Ureter (tissue), 1 donor: ENCODE measurements at regions not wholly inside any gene's neighbourhood (a gene's known extent, or its start where the extent isn't known, plus 50 kb on each side); places are given as distances from the start of the nearest gene placed in this dataset.

Experiments used
- DNase-seq: peaks from one replicate; pipeline ENCODE4 v3.0.0-alpha.2; 2020; ENCODE audit warnings: low spot score
- donor health status: DM: yes; HTN: yes; CAD: no.

DNA sequence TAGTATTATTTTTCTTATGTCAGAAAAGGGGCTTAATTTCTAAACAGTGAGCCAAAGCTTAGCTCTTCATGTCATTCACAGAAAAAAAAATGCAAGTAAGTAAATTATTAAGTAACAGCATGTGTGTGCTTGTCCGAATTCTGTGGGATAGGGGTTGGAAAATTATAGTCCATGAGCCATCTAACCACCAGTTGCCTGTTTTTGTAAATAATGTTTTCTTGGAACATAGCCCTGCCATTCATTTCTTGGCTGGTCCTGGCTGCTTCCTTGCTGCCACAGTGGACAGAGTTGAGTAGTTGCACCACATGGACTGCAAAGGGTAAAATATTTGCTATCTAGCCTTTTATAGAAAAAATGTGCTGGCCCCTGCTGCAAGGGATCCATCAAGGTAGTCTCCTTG is 513.7 kb upstream of the WWC1 start:
- no peak for DNase-seq

DNA sequence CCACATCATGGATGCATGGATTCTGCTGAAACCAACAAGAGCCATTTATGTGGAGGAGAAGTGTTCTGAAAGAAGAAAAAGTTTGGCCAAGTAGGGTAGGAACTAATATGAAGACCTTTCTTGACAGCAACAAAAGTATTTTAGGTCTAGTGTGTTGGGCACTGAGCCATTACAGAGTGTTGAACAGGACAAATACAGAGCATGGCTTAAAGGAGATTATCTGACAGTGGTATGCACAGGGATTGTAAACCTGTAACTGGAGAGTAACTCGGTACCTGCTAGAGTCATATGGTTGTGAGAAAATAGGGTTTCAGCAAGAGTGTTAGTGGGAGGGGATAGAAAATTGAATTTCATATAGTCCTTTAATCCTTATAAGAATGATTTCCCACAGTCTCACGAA is 513.2 kb upstream of the WWC1 start:
- no peak for DNase-seq

DNA sequence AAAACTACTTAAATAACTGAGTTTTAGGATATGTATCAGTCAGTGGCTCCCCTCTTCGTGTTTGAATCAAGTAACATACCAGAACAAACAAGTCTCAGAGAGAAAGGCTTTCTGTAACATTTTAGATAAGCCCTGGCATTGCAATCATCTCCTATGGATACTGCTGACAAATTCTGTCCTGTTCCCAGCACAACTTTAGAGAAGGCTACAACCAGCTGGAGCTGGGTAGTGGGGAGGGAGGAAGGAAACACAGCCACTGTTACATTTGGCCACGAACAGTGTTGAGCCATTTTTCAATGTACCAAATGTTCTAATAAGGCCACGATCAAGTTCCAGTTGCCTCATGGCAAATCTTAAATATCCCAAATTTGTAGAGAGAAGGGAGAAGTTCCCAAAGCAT is 511.8 kb upstream of the WWC1 start:
- no peak for DNase-seq

DNA sequence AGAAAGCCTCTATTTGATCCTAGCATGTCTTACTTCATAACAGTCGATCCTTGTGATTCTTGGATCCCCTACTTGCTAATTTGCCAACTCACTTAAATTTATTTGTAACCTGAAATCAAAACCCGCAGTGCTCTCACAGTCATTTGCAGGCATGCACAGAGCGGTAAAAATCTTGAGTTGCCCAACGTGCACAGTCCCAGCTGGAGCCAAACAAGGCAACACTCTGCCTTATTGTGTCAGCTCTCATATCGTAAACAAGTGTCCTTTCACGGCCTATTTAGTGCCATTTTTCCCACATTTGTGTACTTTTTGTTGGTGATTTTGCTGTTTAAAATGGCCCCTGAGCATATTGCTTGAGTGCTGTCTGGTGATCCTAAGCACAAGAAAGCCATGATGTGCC is 511.3 kb upstream of the WWC1 start:
- no peak for DNase-seq

DNA sequence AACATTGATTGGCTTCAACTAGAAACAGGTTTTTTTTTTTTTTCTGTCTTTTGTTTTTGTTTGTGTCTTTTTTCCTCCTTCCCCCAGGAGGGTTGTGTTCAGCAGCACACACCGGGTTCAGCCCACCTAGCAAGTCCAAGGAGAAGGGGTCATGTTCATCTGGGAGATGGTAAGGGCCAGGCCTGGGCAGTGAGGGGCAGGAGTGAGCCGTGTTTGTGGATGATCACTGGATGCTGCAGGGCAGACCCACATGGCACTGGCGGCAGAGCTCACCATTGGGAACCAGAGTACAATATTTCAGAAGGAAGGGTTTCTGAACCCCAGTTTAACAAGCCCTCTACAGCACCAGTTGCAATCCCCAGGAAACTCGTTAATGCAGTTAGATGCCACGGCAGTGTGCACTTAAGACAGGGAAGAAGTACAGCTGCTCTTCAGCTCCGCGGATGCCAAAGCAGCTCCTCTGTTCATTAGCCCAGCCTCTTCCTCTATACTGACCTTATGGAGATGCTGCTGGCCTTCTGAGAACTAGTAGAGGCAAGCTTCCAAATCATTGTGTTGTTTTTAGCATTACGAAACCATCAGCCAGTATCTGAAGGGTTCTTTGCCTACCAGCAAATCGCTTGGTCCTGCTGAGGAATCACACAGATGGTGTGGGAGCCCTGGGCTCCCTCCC is 508.2 kb upstream of the WWC1 start:
- DNase-seq: no peak

DNA sequence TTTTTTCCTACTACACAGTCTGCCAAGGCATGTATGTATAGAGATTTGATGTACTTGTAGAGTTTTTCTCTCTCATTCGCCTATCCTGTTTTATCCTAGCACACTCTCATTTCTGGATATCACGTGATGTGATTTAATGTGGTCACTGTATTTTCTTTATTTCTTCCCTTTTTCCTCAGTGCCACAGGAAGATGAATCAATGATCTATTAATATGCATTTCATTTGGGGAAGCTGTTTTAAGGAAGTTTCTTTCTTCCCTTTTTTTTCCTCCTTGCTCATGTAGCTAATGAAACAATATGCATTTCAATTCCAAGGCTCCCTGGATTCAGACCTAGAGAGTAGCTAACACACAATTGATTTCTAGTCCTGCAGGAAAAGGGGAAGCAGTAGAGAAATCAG is 506.3 kb upstream of the WWC1 start:
- DNase-seq: no peak

DNA sequence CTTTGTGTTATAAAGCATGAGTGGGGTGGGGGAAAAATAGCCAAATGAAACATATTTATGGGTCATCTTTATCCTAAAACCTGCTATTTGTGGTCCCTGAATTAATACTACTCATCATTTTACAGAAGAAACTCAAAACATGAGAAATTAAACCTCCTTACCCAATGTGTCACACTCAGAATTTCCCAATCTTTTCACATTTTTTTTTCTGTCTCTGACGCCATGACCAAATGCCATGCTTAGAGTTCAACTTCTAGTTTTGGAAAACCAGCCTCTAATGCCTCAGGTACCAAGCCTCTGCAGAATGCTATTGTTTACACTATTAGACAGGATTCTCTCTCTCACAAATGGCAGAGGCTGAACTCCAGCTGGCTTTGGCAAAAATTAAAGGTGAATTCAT is 505.5 kb upstream of the WWC1 start:
- no peak for DNase-seq

DNA sequence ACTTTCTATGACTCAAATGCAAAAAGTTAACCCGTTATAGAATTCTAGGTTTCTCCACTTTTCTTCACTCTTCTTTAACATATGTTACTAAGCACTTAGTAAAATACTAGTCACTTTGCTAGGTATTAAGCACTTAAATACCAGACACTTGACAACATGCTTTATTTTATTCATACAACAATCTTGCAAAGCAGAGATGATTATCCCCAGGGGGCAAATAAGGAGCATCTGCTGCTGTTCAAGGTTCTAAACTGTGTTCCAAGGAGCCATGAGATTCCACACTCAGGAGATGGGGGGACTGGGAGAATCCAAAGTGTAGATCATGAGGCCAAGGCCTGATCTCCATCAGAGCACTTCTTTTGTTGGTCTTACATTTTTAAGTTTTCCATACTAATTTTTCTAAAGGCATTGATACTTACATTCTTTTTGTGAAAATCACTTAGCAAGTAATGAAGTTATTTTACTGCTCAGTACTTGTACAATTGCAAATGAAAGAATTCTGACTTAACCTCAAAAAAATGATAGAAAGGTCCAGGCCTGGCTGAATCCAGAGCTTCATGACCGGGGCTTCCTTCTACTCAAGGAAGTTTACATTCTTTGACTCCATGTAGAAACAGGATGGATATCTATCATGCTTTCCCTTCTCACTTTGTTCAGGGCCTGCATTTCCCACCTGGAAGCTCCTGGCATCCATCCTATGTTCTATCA is 504.4 kb upstream of the WWC1 start:
- DNase-seq: no peak

DNA sequence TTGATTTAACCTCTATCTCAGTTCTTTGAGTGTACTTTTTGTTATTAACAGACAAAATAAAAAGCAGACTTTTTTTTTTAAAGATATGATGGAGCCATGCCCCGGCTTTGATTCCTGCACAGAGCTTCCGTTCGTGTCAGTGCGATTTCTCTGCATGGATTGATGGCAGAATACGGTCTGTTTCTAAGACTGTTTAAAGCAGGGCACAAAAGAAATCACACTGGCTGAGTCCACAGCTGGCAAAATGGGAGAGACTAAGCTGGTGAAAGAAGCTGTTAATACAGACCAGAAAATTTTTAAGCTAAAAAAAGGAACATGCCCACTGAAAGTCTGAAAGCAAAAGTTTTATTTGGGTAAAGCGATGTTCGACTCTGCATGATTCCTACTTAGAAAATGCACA is 501.4 kb upstream of the WWC1 start:
- no peak for DNase-seq

DNA sequence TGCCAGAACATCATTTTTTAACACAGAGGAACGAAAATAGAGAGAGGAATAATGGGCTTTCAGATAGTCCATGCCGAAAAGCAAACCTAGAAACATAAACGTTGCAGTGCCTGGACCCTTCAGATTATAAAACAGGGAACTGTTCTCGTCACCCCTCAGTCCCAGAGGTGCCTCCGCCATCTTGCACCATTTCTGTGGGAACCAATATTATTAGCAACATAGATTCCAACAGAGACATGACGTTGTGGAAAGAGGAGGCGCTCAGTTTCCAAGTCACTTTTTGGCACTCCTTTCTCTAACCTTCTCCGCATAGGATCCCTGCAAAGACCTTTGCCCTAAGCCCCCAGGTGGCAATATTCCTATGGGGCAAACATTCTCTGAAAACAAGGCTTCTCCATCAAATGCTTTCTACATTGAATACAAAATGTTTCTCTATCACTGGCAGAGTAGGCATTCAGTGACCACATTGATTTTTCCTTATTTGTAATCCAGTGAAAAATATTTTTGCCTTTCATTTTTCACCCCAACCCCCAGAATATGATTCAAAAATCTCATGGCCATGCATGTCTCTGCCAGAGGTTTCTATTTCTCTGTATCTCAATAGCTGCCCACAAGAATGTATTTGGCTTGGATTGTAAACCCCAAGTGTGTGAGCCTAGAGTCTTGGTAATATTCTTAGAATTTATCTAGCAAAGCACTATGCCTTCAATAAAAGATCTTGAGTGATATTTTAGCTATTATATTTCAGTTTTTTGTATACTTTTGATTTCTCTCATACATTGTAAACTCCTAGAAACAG is 500.8 kb upstream of the WWC1 start:
- DNase-seq: no peak

DNA sequence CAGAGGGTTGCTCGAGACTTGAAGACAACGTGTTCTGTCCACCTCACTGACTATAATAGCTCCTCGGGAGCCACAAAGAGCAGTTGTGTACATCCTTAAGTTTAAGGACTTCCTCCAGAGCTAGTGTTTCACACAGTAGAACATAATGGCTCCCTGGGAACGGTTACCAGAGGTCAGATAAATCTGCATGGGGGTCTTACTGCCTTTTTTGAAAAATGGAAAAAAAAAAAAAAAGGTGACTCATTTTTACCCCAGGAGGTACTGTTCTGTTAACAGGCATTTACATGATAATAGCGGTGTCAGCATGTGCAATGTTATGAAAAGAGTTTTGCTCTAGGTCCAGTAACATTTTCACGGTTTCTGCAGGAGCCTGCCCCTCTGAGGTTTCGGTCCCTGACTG is 498.9 kb upstream of the WWC1 start:
- DNase-seq: no peak

DNA sequence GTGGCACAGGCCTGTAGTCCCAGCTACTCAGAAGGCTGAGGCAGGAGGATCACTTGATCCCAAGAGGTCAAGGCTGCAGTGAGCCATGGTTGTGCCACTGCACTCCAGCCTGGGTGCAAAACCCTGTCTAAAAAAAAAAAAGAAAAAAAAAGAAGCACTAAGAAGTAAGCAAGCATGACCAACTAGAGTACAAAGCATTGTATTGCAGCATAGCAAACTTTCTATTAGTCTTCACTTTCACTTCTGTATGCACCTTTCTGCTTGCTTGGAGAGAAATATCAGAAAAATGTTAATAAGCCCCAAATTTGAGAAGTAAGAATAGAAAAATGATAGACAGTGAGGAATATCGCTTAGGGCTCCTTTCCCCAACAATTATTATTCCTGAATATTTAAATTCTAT is 497.7 kb upstream of the WWC1 start:
- DNase-seq: no peak

DNA sequence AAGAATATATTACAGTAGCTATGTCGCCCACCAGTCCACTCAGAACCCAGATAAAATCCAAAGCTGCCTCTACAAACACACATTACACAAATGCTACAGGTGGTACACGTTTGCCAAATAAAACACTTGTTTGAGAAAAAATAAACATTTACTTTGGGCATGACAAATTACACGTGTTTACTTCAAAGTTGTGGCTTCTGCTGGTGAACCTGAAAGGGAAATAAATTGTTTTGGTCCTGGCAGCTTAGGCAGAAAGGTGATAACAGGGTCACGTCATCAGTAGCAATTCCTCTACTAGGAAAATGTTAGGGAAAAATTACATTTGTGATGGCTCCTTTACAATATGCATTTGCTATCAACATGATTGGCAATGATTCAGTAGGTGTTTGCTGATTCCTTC is 497.3 kb upstream of the WWC1 start:
- DNase-seq: no peak

DNA sequence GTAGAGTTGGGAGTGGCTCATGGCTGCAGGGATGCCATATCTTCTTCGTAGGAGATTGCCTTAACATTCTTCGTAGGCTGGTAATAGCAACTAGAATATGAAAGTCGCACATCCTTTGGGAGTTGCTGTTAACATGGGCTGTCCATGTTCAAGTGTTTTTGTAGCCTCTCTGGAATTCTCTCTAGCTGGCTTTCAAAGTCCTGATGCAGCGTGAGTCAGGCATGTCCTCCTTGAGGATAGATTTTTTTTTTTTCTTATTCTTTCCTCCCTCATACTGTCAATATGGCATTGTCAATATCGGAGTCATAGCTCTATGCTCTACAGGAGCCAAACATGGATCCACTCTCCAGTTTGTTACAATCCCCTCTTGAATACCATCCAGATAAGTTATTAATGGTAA is 494.8 kb upstream of the WWC1 start:
- DNase-seq: no peak

DNA sequence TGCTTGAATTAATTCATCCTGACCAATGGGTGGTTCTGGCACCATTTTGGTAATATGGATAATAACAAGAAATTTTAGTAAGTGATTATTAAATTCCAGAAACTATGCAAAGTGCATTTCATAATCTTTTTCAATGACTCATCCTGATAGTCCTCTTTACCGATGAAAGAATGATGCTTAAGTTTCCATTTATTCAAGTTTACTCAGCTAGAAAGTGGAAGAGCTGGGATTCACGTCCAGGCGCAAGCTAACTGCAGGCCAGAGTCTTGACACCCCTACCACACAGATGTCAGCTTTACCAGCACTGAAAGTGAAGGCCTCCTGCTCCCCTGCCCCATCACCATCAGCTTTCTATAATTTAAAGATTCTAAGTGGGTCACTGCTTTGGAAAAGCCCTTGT is 493.5 kb upstream of the WWC1 start:
- DNase-seq: no peak

DNA sequence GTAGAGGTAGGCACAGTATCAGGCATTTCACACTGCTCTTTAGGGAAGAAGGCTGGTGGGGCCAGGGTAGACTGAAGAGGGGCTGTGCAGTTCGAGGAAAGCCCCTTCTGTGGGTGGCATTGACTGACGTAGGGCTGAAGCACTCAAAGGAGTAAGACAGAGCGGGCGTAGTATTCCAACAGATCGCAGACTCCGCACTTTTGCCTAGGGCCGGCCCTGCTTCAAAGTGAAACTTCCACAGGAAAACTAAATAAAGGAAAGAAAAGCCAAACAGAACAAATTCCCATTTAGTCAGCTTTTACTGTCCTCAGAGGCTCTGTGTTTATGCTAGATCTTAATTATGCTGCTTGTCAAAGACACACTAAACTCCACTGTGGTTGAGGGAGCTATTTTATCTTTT is 493.0 kb upstream of the WWC1 start:
- DNase-seq: no peak

DNA sequence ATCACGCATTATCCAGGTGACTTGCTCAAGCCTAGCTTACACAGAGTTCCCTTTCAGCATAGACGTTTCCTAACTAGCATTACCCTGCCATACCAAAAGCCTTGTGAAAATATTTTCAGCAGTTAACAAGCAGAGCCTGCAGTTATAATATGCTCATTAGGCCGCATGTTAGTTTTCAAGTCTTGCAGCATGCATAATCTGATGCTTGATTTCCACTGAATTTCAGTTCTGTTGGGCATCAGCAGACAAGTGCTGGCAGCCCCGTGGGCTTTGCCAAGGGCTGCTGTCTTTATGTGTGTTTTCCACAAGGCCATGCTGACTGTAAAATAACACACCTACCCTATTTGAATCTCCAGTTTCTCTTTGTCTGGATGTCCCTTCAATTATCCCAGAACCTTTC is 491.0 kb upstream of the WWC1 start:
- no peak for DNase-seq

DNA sequence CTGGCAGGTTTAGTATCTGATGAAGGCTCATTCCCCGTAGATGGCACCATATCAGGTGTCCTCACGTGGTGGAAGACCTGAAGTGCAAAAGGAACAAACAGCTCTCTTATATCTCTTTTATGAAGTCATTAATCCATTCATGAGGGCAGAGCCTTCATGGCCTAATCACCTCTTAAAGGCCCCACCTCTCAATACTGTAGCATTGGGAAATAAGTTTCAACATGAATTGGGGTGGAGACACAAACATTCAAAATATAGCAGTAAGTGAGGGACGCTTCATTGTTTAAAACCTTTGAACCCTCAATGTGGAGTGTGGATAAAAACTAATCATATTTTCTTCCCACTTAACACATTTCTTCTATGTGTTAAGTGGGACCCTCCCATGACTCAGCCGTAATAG is 489.4 kb upstream of the WWC1 start:
- no peak for DNase-seq

DNA sequence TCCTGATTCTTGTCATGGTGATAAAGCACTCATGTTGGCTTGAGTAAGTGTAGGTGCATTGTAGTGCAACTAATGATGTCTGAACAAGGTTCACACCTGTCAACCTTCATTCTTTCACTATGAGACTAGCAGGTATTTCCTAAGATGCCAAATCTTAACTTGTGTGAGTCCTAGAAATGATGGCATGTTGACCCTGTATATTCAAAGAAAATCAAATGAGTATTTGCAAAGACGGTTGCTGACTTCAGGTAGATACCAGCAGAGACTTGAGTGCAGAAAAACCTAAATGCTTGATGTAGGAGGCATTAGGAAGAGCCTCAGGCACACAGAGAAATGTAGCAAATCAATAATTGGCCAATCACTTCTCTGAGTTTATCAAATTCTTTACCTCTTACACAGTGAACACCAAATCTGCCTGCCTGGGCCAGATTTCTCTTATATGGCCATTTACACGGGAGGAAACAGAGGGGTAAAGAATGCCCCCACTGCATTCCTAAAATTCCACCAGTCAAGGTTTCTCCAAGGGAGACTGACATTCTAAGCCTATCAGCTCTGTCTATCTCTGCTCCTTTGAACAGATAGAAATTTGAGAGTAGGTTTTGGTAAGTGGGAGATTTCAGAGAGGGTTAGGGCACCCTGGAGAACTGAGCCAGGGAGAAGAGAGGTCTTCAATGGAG is 488.6 kb upstream of the WWC1 start:
- DNase-seq: no peak

DNA sequence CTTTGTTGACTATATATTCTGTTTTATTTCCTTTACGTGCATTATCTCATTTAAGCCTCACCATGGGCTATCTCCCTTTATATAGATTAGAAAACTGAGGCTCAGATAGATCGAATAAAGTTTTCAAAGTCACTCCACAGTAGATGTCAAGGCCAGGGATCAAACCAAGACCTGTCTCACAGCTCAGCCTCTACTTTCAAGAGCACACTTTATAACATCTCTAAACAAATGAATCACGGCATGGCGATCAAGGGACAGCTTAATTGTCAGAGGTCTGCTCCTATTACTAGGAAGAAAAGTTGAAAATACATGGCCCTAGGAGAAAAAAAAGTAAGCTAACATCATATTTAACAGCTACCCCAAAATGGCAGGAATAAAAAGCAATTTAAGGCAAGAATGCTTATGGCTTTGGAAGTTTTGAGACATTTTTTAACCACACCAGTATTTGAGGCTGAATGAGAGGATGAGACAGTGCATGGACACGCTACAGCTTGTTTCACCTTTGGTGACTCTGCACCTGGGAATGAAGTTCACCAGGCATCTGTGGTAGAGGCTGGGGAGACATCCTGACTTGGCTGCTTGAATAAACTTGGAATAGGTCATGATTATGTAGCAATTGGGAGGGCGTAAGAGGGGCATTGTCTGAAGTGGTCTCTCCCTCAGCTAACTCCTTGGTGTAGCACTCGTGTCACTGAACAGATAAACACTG is 486.8 kb upstream of the WWC1 start:
- no peak for DNase-seq

DNA sequence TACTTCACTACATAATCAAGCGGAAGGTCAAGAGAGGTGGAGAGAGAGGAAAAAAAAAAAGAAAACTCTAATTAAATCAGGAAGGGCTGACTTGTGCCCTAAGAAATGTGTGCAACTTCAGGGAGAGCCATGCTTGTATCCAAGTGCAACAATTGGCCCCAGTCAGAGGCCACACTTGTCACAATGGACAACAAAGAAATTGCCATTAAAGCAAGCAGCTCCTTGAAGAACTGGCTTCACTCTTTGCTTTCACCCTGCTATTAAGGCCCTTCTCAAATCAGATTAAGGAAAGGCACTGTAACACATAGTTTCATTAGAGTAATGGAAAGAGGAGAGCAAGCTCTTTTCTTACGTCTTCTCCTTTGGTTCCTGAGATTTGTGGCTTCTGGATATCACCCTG is 480.9 kb upstream of the WWC1 start:
- DNase-seq: no peak

DNA sequence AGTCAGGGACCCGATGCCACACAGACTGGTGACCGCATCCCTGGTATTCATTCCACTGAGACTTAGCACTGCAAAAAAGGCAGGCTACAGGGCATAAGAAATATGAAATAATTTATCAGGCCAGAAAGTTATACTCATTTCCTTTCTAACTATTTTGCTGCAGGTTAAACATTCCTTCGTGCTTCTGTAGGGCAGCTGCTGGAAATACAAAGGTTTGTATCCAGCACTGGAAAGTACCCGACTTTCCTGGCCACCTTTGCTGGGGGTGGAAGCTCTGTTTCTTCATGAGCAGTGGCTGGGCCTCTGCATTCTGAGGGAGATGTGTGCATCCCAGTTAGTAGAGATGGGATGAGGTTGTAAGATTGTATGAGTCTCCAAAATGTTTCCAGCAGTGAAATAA is 478.6 kb upstream of the WWC1 start:
- no peak for DNase-seq
